ENCODE measurements at regions not wholly inside any gene's neighbourhood (a gene's known extent, or its start where the extent isn't known, plus 50 kb on each side); places are given as distances from the start of the nearest gene placed in this dataset.

DNA sequence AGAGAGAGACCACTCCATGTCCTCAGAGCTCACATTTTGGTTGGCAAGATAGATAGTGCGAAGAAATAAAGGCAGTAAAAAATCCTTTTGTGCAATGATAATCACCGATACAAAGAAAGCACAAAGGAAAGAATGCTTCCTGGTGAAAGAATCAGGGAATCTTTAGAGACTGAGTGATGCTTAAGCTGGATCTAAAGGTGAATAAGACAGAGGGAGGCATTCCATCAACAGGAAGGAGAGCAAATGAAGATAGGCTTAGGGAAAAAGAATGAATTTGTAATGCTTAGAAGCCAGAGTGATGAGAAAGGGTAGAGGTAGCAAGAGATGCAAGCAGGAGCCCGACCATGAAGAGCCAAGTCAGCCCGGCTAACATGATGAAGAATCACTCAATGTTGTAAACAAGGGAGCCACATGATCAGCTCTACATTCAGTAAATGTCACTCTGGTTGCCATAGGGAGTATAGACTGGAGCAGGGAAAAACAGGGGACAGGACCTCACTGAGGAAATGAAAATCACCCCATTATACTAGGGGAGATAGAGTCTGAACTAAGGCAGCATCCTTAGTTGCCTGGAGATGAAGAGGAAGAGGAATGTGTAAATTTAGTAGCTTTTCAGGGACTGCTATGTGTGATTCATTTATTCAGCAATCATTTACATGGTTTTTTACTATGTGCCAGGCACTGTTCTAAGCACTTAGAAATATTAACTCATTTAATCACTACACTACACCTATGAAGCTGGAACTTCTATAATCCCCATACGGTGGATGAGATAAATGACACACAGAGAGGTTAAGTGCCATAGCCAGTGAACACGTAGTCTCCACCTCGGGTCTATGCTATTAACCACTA, 402.6 kb upstream of the NFIA start:
- TF ChIP-seq, protein P1, sequence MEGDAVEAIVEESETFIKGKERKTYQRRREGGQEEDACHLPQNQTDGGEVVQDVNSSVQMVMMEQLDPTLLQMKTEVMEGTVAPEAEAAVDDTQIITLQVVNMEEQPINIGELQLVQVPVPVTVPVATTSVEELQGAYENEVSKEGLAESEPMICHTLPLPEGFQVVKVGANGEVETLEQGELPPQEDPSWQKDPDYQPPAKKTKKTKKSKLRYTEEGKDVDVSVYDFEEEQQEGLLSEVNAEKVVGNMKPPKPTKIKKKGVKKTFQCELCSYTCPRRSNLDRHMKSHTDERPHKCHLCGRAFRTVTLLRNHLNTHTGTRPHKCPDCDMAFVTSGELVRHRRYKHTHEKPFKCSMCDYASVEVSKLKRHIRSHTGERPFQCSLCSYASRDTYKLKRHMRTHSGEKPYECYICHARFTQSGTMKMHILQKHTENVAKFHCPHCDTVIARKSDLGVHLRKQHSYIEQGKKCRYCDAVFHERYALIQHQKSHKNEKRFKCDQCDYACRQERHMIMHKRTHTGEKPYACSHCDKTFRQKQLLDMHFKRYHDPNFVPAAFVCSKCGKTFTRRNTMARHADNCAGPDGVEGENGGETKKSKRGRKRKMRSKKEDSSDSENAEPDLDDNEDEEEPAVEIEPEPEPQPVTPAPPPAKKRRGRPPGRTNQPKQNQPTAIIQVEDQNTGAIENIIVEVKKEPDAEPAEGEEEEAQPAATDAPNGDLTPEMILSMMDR (IDR thresholded peaks at IDR 0.05; ENCODE audit: extremely low read depth, missing control alignments), result no peak

DNA sequence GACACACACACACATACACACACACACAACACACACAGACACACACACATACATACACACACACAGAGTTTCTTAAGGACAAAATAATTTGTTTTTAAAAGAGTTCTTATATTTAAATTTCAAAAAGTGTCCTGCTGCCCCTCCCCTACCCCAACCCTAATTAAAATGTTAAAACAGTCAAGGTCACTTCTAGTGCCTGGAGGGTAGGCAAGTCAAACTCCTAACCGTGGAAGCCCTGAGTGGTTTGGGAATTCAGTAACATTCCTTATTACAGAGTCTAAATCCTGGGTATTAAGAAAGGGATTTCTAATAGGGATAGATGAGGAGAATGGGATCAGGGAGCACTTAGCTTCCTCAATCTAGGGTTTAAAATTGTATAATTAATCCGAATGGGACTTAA, 403.6 kb upstream of the NFIA start:
- TF ChIP-seq, protein P1 (IDR thresholded peaks at IDR 0.05; ENCODE audit: extremely low read depth, missing control alignments), result no peak

More for the DNA sequence above, 402.6 kb upstream of the NFIA start:
- DNase-seq (ENCODE audit: low spot score), result no peak

DNA sequence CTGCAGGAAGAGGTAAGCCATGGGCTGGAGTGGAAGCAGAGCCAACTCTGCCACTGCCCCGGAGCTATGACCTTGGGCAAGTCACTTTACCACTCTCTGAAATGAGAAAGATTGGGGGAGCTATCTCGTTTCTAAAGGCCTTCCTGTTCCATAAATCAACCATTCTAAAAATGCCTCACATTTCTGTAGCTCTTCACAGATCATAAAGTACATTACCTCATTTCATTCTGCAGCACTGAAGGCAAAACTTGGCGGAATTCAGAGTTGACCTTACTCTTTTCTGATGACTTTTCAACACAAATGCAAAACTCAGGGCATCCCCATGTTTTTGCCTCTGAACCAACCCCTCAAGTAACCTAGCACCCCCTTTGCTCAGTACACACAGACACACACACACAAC, 404.0 kb upstream of the NFIA start:
- TF ChIP-seq, protein P1 (IDR thresholded peaks at IDR 0.05; ENCODE audit: extremely low read depth, missing control alignments), result no peak
- no peak for DNase-seq (ENCODE audit: low spot score)

More for the DNA sequence above, 403.6 kb upstream of the NFIA start:
- DNase-seq (ENCODE audit: low spot score), result no peak

DNA sequence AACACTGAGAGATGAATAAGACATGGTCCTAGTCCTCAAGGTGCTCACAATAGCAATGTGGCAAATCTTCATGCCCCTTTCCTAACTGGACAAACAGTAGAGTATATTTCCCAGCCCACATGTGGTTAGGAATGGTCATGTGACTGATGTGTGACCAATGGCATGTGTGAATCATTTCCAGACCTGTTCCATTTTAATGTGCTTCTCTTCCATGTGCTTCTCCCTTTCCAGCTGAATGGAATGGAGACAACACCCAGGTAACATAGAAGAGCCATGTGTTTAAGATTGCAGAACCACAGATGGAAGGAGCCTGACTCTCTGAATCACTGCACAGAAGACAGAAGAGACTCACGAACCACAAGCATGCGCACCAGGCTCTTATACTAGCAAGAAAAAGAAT, 409.9 kb upstream of the NFIA start:
- TF ChIP-seq, protein P1 (IDR thresholded peaks at IDR 0.05; ENCODE audit: extremely low read depth, missing control alignments), result no peak
- DNase-seq (ENCODE audit: low spot score), result no peak

DNA sequence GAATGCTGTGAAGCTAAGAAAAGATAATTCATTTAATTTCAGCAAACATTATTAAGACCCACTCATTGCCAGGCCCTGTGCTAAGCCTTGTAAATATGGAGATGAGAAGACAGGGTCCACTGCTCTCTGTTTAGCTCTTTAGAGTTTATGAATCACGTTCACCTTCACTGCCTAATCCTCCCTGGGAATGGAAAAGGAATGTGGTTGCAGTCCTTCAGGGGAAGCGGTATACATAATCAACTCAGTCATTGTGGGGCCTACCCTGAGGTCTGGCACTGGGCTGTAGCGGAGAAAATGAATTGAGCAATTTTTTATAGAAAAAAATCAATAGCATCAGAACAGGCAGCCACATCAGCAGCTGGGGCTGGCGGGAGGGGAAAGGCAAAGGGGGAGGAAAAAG, 412.1 kb upstream of the NFIA start:
- DNase-seq (ENCODE audit: low spot score), result no peak
- TF ChIP-seq, protein P1 (IDR thresholded peaks at IDR 0.05; ENCODE audit: extremely low read depth, missing control alignments), result no peak

DNA sequence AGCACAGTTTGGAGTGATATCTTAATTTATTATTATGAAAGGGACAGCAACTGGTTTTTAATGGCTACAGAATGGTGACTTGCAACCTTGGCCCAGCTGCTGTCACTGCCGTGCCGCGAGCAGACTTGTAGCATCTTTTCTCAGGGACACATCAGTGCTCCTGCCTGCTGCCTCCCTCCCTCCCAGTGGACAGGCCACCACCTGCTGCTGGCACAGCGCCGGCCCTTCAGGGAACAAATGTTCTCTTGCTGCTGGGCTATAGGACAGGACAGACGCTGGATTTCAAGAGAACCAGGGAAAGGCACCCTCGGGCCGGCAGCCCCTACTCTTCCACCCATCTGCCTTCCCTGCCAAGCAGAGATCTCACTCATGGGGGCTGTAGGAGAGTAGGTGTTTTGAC, 413.8 kb upstream of the NFIA start:
- TF ChIP-seq, protein P1 (IDR thresholded peaks at IDR 0.05; ENCODE audit: extremely low read depth, missing control alignments), result no peak
- DNase-seq (ENCODE audit: low spot score), result no peak

DNA sequence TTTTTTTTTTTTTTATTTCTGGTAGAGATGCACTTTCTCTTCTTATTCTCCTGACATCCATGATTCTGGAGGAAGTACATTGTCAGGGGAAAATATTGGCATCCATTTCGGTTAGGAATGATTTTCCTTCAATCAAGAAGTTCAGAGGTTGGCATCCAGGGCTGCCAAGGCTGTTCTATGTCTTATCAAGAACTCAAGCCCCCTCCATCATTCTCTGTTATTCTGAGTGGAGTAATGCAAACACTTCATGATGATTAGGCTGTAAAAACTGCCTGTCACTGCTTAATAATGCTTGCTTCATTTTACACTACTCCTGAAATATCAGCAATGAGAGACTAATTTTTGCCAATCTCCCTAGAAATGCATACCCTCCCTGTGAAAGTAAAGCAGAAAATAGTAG, 417.1 kb upstream of the NFIA start:
- TF ChIP-seq, protein P1 (IDR thresholded peaks at IDR 0.05; ENCODE audit: extremely low read depth, missing control alignments), result no peak
- DNase-seq (ENCODE audit: low spot score), result no peak
